ENCODE measurements at regions not wholly inside any gene's neighbourhood (a gene's known extent, or its start where the extent isn't known, plus 50 kb on each side); places are given as distances from the start of the nearest gene placed in this dataset.

DNA sequence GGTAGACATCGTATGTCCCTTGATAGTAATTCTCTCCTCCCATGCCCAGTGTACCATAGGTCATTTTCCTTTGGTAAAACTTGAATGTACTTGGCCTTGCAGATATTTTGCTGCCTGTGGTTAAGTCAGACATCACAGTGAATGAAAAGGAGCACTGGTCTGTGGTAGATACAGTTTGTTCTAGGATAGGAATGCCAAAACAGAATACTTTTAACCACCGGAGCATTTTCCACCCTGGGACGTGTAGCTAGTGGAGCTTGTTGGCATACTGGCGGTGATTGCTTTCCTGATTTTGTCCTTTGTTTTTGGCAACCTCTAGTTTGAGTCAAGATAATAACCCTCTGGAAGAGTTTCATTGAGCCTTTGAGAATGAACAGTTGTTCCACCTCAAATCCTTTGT, 92.0 kb upstream of the BMPER start (continued):
- TF ChIP-seq EZH2phosphoT487 (IDR thresholded peaks at IDR 0.05; ENCODE audit: borderline replicate concordance) (no peak), EZH2 (IDR thresholded peaks at IDR 0.05) (no peak), POLR2A (IDR thresholded peaks at IDR 0.05; ENCODE audit: borderline replicate concordance, extremely low read depth, insufficient read depth, insufficient read length) (no peak), FOSL1 (IDR thresholded peaks at IDR 0.05; ENCODE audit: low read depth) (no peak), SIN3A (IDR thresholded peaks at IDR 0.05; ENCODE audit: low read depth) (no peak), SP1 (IDR thresholded peaks at IDR 0.05; ENCODE audit: low read depth) (no peak), POLR2AphosphoS5 (IDR thresholded peaks at IDR 0.05; ENCODE audit: low read depth, low read length) (no peak), TCF7L2 (IDR thresholded peaks at IDR 0.05; ENCODE audit: borderline replicate concordance, extremely low read depth, insufficient read depth, insufficient read length) (no peak)

GRCh38 chr7:33814400-33814799, 90.9 kb upstream of the BMPER start:
- H3K36me3 ChIP-seq (ENCODE audit: control insufficient read depth in 1 of 2, insufficient read depth in 2 of 2, low read length in 2 of 2): no peaks in the 10 kb centered on the region
- RAD21 ChIA-PET (ENCODE audit: low non-redundant PET in 1 of 2, low total read pairs in 2 of 2, uncharacterized antibody in 2 of 2, unreplicated experiment in 2 of 2): no interaction called here
- no peak for DNase-seq (ENCODE audit: low read depth, low spot score)
- no peaks in the 10 kb centered on the region for H3K79me2 ChIP-seq (ENCODE audit: insufficient read depth, low read length)
- BruUV-seq (replicated peaks): no TSS peak
- POLR2A ChIA-PET: no interaction called here
- H3K4me2 ChIP-seq (ENCODE audit: low read length): no peak overlapping the region
- no peaks in the 10 kb centered on the region for H3K9me2 ChIP-seq (ENCODE audit: insufficient read depth)
- H3K4me3 ChIP-seq (replicated peaks in 1 of 2; ENCODE audit: low read depth in 1 of 2, low read length in 2 of 2): no peak overlapping the region
- H4K20me1 ChIP-seq (ENCODE audit: insufficient read depth): no peaks in the 10 kb centered on the region
- no peak for ATAC-seq
- no peaks in the 10 kb centered on the region for H3K27me3 ChIP-seq (ENCODE audit: insufficient read depth, low read length)
- H2AFZ ChIP-seq (ENCODE audit: low read depth, low read length, poor library complexity, severe bottlenecking): no peak overlapping the region
- no peaks in the 10 kb centered on the region for H3K9me3 ChIP-seq (ENCODE audit: control insufficient read depth in 1 of 2, insufficient read depth in 1 of 2, low read depth in 1 of 2, low read length in 2 of 2)
- no peak overlapping the region for H3K9ac ChIP-seq (ENCODE audit: low read length)
- intact Hi-C loops (cut with micrococcal nuclease): no loop called here
- no peak overlapping the region for H3K27ac ChIP-seq (ENCODE audit: low read depth, low read length)
- no peaks in the 10 kb centered on the region for H3K4me1 ChIP-seq (ENCODE audit: control insufficient read depth in 1 of 2, insufficient read depth in 2 of 2, low read length in 2 of 2)
- CTCF ChIA-PET: no interaction called here
- no peak for TF ChIP-seq ZNF274 (IDR thresholded peaks at IDR 0.05; ENCODE audit: low read depth, low read length)
- TF ChIP-seq ZFX (IDR thresholded peaks at IDR 0.05): no peak
- no peak for TF ChIP-seq ATF3 (IDR thresholded peaks at IDR 0.05)
- TF ChIP-seq RAD21 (IDR thresholded peaks at IDR 0.05; ENCODE audit: low read depth): no peak
- TF ChIP-seq CBX3 (IDR thresholded peaks at IDR 0.05; ENCODE audit: low read depth): no peak
- TF ChIP-seq POLR2A (IDR thresholded peaks at IDR 0.05; ENCODE audit: borderline replicate concordance, extremely low read depth, insufficient read depth, insufficient read length): no peak
- no peak for TF ChIP-seq FOSL1 (IDR thresholded peaks at IDR 0.05; ENCODE audit: low read depth)
- no peak for TF ChIP-seq SRF (IDR thresholded peaks at IDR 0.05; ENCODE audit: low read depth)
- TF ChIP-seq EZH2phosphoT487 (IDR thresholded peaks at IDR 0.05; ENCODE audit: borderline replicate concordance): no peak

Data from HCT116 (cell line).